IPS-18c (cell line): ENCODE measurements at regions not wholly inside any gene's neighbourhood (a gene's known extent, or its start where the extent isn't known, plus 50 kb on each side); places are given as distances from the start of the nearest gene placed in this dataset.

Experiments used
- H3K4me3 ChIP-seq: 2 replicates; pipeline ENCODE4 v1.7.0; 2013; ENCODE audit warnings: low read depth, mild to moderate bottlenecking, low read length, moderate library complexity; ENCODE audit not compliant: insufficient read depth
- H3K9me3 ChIP-seq: one replicate; pipeline ENCODE4 v1.6.1; 2013; ENCODE audit warnings: mild to moderate bottlenecking, low read length, moderate library complexity; ENCODE audit not compliant: control insufficient read depth, insufficient read depth

DNA sequence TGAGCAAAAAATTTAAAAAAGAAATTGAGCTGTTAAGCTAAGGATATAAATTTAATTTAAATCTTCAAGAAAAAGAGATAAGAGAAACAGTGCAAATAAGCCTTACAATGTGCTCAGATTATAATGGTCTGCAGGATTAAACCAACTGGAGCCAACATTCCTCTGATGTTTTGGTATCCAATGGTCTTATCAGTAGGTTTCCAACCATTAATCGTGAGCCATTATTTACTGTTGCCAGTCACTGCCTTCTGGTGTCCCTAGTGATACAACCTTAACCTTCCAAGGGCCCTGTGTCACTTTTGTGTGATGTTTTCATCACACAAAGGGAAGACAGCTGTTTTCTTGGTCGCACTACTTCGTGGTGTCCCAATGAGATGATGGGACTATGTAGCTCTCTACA is 134.5 kb upstream of the CTAGE1 start:
- H3K9me3 ChIP-seq = no peaks in the 10 kb centered on the region
- no peak overlapping the region for H3K4me3 ChIP-seq

- no peaks in the 10 kb centered on the region for H3K9me3 ChIP-seq
- H3K4me3 ChIP-seq = no peak overlapping the region
These were observed 135.3 kb upstream of the CTAGE1 start for GRCh38 chr18:22552899-22553460.

- Histone ChIP-seq H3K9me3 (no peaks in the 10 kb centered on the region), H3K4me3 (no peak overlapping the region)
These were observed 138.8 kb upstream of the CTAGE1 start for GRCh38 chr18:22556222-22557167.

DNA sequence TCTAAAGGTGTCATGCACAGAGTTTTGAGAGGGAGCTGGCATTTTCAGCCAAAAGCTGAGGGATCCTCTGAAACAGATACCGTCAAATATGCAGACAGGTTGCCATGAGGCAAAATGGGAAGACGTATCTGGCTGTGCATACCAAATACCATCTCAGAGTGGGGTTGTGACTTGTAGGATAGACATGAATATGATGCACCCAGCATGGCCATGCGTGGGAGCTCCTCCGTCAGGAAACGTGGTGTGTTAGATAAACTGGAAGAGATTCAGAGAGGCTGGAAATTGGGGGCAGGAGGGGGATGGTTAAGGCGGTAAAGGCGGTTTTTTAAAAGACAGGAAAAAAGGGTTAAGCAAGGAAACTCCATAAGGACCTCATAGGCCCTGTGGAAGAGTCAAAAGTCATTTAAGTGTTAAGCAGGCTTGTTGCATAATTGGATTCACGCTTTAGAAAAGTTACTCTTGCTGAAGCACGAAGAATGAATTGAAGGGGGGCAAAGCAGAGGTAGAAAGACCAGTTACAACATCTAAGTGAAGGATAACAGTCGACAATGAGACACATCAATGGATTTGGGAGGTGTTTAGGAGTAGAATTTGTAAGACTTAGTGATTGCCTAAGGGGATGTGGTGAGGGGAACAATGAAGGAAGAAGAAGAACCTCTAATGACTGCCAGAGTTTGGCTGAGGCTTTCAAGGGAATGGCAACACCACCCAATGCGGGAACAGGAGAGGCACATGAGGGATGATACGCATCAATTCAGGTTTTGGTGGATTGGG is 139.6 kb upstream of the CTAGE1 start:
- Histone ChIP-seq H3K9me3 (no peaks in the 10 kb centered on the region), H3K4me3 (no peak overlapping the region)

DNA sequence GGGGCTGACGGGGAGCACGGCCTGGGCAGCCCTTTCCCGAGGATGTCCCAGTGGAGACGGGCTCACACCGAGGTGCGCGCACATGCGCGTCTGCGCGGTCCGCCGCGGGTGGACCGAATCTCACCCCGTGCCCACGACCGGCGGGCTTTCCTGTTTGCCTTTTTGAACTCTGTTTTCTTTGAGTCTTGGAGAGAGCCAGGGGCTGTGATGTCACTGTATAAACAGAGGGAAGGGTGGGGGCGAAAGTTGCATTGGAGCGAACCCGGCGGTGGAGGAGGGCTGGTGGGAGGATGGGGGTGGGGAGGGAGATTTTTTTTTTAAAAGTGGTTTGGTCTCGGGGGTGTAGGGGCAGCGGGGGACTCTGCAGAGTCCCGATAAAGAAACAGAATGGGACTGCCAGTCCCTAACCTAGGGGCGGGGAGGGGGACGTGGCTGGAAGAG is 141.2 kb upstream of the CTAGE1 start:
- H3K4me3 ChIP-seq = peak overlapping the region; percentile 55
- no peaks in the 10 kb centered on the region for H3K9me3 ChIP-seq

DNA sequence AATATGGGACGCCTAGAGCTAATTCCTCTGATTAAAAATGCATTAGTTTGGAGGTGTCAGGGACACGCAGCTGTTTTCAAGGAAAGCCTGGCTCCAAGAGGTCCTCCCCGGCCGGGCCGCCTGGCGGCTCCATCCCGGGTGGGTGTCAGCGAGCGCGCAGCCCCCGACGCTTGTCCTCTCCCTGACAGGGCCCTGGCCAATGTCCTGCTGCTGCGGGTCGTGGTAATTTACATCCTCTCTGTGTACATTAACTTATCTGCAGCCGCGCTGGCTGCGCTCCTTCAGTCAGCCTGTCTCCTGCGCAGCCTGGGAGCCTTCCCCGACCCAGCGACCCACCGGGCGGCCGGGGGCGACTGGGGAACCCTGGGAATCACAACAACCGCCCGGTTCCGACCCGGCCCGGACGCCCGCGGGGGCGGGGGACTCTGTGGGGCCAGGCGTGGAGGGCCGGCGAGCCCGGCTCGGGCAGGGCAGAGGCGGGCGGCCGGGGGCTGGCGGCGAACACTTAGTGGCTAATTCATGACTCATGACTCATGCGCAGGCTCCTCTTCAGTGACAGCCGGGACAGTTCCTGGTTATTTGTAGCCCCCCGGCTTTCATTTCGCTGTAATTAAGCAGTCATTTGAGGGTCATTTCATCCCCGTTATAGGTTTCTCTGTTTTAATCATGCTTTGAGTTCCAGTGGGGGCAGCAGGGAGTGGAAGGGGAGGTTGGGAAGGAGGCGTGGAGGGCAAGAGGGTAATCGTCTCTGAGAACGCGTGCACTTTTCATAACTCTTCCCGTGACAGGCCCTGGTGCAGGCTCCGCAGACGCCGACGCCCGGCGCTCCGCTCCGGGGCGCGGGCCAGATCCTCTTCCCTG is 141.9 kb upstream of the CTAGE1 start:
- Histone ChIP-seq H3K4me3 (peak overlapping the region; percentile 55), H3K9me3 (no peaks in the 10 kb centered on the region)

DNA sequence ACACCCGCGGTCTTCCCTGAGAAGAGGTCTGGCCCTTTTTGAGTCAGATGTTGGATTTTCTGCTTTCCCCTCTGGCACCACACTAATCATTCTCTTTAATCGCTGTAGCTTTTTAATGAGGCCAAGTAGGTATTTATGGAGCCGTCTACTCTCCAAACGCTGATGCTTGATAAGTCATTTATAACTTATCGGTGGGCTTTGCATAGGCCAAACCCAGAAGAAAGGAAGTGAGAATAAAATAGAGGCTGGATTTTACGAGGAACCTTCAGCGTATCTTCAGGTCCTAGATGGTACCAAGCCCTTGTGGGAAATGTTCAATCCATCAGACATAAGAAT is 142.5 kb upstream of the CTAGE1 start:
- Histone ChIP-seq H3K4me3 (peak overlapping the region; percentile 55; the same call in 1 of the 2 replicates), H3K9me3 (no peaks in the 10 kb centered on the region)

DNA sequence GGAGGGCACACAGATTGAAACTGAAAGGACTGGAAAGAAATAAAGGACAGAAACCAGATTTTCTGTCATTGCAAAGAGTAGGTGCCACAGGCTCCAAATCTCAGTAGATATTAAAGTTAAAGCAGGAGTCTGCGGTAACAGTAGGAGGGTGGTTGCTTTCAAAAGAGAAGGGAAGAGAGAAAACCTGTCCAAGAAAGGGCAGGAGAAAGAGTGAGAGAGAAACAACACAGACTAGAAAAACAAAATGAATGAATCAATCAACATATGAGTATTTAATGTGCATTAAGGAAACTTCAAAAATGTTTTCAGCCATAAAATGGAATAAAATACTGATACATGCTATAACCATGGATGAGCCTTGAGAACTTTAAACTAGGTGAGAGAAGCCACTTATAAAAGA is 143.1 kb upstream of the CTAGE1 start:
- H3K4me3 ChIP-seq = no peak overlapping the region

GRCh38 chr18:22563164-22563583 is 145.5 kb upstream of the CTAGE1 start:
- Histone ChIP-seq H3K9me3 (no peaks in the 10 kb centered on the region), H3K4me3 (no peak overlapping the region)

More for the DNA sequence above, 143.1 kb upstream of the CTAGE1 start:
- no peaks in the 10 kb centered on the region for H3K9me3 ChIP-seq

DNA sequence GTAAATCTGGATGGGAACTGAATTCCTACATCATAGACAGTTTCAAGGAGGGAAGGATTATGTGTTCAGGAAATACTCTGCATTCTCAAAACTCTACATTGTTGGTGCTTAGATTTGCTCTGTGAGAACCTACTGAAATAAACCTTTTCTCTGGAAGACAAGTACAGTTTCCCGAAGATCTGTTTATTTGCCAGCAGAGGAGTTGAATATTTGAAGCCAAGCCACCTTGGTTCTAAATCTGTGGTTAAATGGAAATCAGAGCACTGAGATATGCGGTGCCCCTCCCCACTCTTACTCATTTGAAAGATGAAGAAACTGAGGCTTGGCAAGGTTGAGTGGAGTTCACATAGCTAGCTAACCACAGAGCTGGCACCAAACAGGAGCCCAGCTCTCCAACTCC is 146.3 kb upstream of the CTAGE1 start:
- Histone ChIP-seq H3K9me3 (no peaks in the 10 kb centered on the region), H3K4me3 (no peak overlapping the region)

DNA sequence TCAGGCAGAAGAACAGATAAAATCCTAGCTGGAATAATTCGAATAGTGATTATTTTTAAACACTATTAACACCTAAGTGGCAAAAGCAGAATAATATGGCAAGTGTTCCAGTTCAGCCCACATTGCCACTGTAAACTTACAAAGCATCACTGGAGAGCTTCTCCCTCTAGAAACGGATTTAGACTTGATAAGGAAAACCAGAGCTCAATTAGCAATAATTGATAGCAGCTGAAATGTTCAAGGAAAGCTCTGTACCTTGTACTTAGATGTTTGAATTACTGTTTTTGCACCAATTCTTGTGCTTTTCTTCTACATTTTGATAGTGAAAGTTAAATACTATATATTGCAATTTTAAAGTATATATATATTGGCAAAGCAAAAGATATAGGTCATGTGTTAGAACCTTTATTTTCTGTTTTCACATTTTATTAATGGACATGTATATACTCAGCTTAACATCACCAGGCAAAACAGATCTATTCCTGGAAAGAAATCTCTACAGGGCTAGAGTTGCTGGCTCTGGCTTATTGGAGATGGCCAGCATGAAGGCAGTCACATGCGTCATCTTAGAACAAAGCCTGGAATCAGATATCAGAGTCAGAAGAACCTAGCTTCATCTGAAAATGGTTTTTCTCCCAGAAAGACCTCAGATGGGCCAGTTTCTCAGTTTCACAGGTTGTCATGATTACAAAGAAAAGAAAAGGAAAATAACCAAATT is 149.1 kb upstream of the CTAGE1 start:
- no peak overlapping the region for H3K4me3 ChIP-seq
- no peaks in the 10 kb centered on the region for H3K9me3 ChIP-seq

DNA sequence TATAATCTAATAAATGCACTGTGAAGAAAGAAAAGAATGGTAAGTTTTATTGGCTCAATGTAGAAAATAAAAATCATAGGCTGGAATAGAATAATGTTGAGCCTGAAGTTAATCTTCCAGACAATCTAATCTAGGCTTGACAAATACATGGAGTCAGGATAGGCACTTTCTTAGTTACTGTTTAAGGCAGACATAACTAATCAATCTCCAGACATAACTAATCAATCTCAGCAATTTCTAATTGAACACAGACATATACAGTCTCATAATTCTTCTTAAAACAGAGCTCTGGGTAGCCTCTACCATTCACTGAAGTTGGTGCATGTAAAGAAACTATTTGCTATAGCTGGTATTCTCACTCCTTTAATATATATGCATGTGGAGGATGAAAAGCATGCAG is 150.1 kb upstream of the CTAGE1 start:
- Histone ChIP-seq H3K4me3 (no peak overlapping the region), H3K9me3 (no peaks in the 10 kb centered on the region)

- Histone ChIP-seq H3K4me3 (no peak overlapping the region), H3K9me3 (no peaks in the 10 kb centered on the region)
These were observed 152.8 kb upstream of the CTAGE1 start for GRCh38 chr18:22570492-22570891.

DNA sequence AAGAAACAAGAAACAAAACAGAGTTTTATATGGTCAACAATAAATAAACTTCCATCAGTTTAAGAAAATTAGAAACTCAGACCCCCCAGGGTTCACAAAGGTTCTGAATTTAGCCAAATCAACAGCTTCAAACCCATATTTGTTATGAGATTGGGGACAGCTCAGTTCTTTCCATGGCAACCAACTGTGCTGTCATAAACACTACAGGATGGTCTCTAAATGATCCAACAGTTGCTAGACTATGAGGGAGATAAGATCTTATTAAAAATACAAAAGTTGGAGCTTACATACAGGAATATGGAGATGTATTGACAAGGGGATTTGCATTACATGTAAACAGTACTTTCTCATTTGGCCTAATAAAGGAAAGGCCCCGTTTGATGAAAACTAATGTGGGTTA is 154.6 kb upstream of the CTAGE1 start:
- Histone ChIP-seq H3K4me3 (no peak overlapping the region), H3K9me3 (no peaks in the 10 kb centered on the region)

GRCh38 chr18:22579271-22579670 is 161.6 kb upstream of the CTAGE1 start:
- Histone ChIP-seq H3K4me3 (no peak overlapping the region), H3K9me3 (no peaks in the 10 kb centered on the region)

- peaks cover 2% of the 10 kb centered on the region for H3K9me3 ChIP-seq
- no peak overlapping the region for H3K4me3 ChIP-seq
These were observed 167.6 kb upstream of the CTAGE1 start for GRCh38 chr18:22585333-22585732.
